ENCODE measurements at regions not wholly inside any gene's neighbourhood (a gene's known extent, or its start where the extent isn't known, plus 50 kb on each side); places are given as distances from the start of the nearest gene placed in this dataset.
"Not testable (repeated sequence)": the region's sequence is repeated elsewhere in the genome, so short reads cannot be mapped to it uniquely, and the experiment has no call there.

DNA sequence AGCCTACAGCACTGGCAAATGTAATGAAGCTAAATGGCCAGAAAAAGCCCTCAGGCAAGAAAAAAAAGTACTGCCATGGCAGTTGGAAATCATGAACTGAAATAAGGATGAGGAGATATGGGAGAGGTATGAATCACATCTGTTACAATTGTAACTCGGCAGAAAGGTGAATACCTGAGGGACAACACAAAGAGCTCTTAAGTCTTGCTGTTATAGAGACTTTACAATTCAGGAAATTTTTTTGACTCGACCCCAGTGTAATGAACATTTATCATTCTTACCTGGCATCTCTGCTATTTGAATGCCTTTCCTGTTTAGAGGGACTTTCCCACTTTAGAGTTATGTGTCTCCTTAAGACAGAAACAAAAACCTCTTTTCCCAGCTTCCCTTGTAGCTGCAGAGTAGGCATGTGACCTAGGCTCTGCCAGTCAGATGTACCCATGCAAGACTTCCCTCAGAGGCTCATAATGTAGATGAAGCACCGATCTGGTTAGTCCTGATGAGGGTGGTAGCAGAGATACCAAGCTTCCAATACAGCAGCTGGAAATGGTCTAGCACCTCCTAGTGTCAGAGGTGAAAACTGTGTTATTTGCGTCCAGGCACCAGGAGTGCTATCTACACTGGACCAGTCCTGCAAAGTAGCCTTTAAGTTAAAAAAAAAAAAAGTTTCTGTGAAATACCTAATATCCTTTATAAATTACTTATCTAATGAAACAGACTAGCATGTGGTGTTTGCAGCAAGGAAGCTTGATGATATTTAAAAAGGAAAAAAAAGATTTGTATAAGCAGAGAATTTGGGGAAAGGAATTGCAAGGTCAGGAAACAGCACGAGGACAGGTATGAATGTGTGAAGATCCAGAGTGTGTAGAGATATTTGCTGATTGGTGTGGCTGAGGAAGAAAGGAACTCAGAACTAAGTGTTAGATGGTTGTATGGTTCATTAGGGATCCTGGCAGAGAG is 146.9 kb upstream of the SLC1A3 start:
- H3K27ac ChIP-seq (ENCODE audit: low read depth, low read length), result no peak overlapping the region
- H3K4me1 Mint-ChIP-seq (ENCODE audit: low read depth, unreplicated experiment), result peaks cover 51% of the 10 kb centered on the region
- H3K4me2 ChIP-seq (ENCODE audit: low read length), result no peak overlapping the region
- DNase-seq (ENCODE audit: low read depth) (no peak), FAIRE-seq (no peak)
- no peaks in the 10 kb centered on the region for H3K9me3 Mint-ChIP-seq (ENCODE audit: unreplicated experiment)
- H2AFZ ChIP-seq (ENCODE audit: low read depth, low read length), result no peak overlapping the region
- H3K9ac ChIP-seq (ENCODE audit: low read length), result no peak overlapping the region
- H3K27me3 Mint-ChIP-seq (ENCODE audit: low read depth, unreplicated experiment), result no peaks in the 10 kb centered on the region
- no peaks in the 10 kb centered on the region for H3K9me3 ChIP-seq (ENCODE audit: insufficient read depth, low read depth, low read length)
- peaks cover 2% of the 10 kb centered on the region for H3K36me3 Mint-ChIP-seq (ENCODE audit: low read depth, unreplicated experiment)
- no peaks in the 10 kb centered on the region for H3K27me3 ChIP-seq (ENCODE audit: insufficient read depth, low read length)
- H3K27ac Mint-ChIP-seq (ENCODE audit: unreplicated experiment), result no peak overlapping the region
- H3K4me3 Mint-ChIP-seq (ENCODE audit: unreplicated experiment), result no peak overlapping the region
- no peak overlapping the region for H3K4me3 ChIP-seq (ENCODE audit: insufficient read depth, low read depth, low read length)
- no peaks in the 10 kb centered on the region for H3K79me2 ChIP-seq (ENCODE audit: insufficient read depth, low read length)
- peaks cover 10% of the 10 kb centered on the region for H3K4me1 ChIP-seq (ENCODE audit: insufficient read depth, low read length)
- TF ChIP-seq CTCF (IDR thresholded peaks at IDR 0.05; ENCODE audit: insufficient read depth, low read depth, low read length) (no peak), EZH2 (IDR thresholded peaks at IDR 0.05; ENCODE audit: insufficient read depth, low read length) (no peak)
- H4K20me1 ChIP-seq (ENCODE audit: insufficient read depth, low read length), result no peaks in the 10 kb centered on the region
- no peaks in the 10 kb centered on the region for H3K36me3 ChIP-seq (ENCODE audit: insufficient read depth, low read length)

DNA sequence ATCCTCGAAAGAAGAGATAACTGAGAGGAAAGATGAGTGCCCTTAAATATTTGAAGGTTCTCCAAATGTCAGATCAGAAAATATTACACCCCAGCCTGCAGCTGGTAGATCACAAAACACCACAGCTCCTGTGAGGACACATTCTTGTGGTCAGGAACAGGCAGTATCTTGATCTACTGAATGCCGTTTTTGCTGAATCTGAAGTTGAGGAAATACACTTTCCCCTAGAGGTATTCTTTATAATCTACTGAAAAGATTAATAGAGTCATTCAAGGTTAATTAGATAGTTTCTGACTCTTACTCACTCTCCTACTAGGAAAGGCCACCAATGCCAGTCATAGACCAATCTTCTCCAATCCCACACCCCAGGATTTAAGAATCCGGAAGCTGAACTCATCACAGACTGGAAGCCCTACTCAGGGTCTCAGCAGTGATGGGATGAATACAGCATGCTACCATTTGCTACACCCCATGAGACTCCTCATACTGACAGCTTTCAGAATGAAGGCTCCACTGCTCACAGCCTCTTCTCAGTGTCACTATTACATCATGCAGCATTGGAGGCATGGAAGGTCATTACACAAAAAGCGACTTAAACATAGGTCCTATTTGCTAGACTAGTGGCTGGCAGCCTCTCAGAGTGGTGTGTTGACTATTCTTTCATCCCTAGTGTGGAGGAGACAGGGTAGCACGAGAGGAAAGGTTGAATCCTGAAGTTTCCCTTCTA is 143.9 kb upstream of the SLC1A3 start:
- no peak overlapping the region for H3K27ac ChIP-seq (ENCODE audit: low read depth, low read length)
- H3K36me3 Mint-ChIP-seq (ENCODE audit: low read depth, unreplicated experiment), result peaks cover 2% of the 10 kb centered on the region
- peak overlapping the region; percentile 57 for H3K4me3 Mint-ChIP-seq (ENCODE audit: unreplicated experiment)
- H3K36me3 ChIP-seq (ENCODE audit: insufficient read depth, low read length), result no peaks in the 10 kb centered on the region
- H3K27ac Mint-ChIP-seq (ENCODE audit: unreplicated experiment), result peak overlapping the region; percentile 99
- FAIRE-seq (peak; percentile 39), DNase-seq (ENCODE audit: low read depth) (peak; percentile 70)
- no peaks in the 10 kb centered on the region for H3K27me3 Mint-ChIP-seq (ENCODE audit: low read depth, unreplicated experiment)
- H4K20me1 ChIP-seq (ENCODE audit: insufficient read depth, low read length), result no peaks in the 10 kb centered on the region
- no peak overlapping the region for H3K4me3 ChIP-seq (ENCODE audit: insufficient read depth, low read depth, low read length)
- H3K79me2 ChIP-seq (ENCODE audit: insufficient read depth, low read length), result no peaks in the 10 kb centered on the region
- peaks cover 6% of the 10 kb centered on the region for H3K4me1 ChIP-seq (ENCODE audit: insufficient read depth, low read length)
- H3K9ac ChIP-seq (ENCODE audit: low read length), result no peak overlapping the region
- no peaks in the 10 kb centered on the region for H3K27me3 ChIP-seq (ENCODE audit: insufficient read depth, low read length)
- H2AFZ ChIP-seq (ENCODE audit: low read depth, low read length), result no peak overlapping the region
- peaks cover 40% of the 10 kb centered on the region for H3K4me1 Mint-ChIP-seq (ENCODE audit: low read depth, unreplicated experiment)
- TF ChIP-seq CTCF (IDR thresholded peaks at IDR 0.05; ENCODE audit: insufficient read depth, low read depth, low read length), result no peak
- TF ChIP-seq EZH2 (IDR thresholded peaks at IDR 0.05; ENCODE audit: insufficient read depth, low read length), result no peak
- no peak overlapping the region for H3K4me2 ChIP-seq (ENCODE audit: low read length)
- H3K9me3 ChIP-seq (ENCODE audit: insufficient read depth, low read depth, low read length), result no peaks in the 10 kb centered on the region
- H3K9me3 Mint-ChIP-seq (ENCODE audit: unreplicated experiment), result peaks cover 9% of the 10 kb centered on the region

- H3K27ac Mint-ChIP-seq (ENCODE audit: unreplicated experiment); H3K27me3 Mint-ChIP-seq (ENCODE audit: low read depth, unreplicated experiment): not testable (repeated sequence)
- peaks cover 13% of the 10 kb centered on the region for H3K9me3 Mint-ChIP-seq (ENCODE audit: unreplicated experiment)
These were observed 130.5 kb upstream of the SLC1A3 start for GRCh38 chr5:36475942-36476341.

More at GRCh38 chr5:36475942-36476341, 130.5 kb upstream of the SLC1A3 start:
- not testable (repeated sequence) for H3K4me1 Mint-ChIP-seq (ENCODE audit: low read depth, unreplicated experiment); H4K20me1 ChIP-seq (ENCODE audit: insufficient read depth, low read length); H3K4me2 ChIP-seq (ENCODE audit: low read length); H3K27ac ChIP-seq (ENCODE audit: low read depth, low read length); H3K4me3 Mint-ChIP-seq (ENCODE audit: unreplicated experiment); H3K9ac ChIP-seq (ENCODE audit: low read length); H3K9me3 ChIP-seq (ENCODE audit: insufficient read depth, low read depth, low read length); H3K79me2 ChIP-seq (ENCODE audit: insufficient read depth, low read length); H3K4me3 ChIP-seq (ENCODE audit: insufficient read depth, low read depth, low read length); DNase-seq (ENCODE audit: low read depth); H3K4me1 ChIP-seq (ENCODE audit: insufficient read depth, low read length); H3K36me3 ChIP-seq (ENCODE audit: insufficient read depth, low read length); H3K36me3 Mint-ChIP-seq (ENCODE audit: low read depth, unreplicated experiment); H3K27me3 ChIP-seq (ENCODE audit: insufficient read depth, low read length); FAIRE-seq; H2AFZ ChIP-seq (ENCODE audit: low read depth, low read length)
